HG03521 (cell line): ENCODE measurements at regions not wholly inside any gene's neighbourhood (a gene's known extent, or its start where the extent isn't known, plus 50 kb on each side); places are given as distances from the start of the nearest gene placed in this dataset.
"Not testable (repeated sequence)": the region's sequence is repeated elsewhere in the genome, so short reads cannot be mapped to it uniquely, and the experiment has no call there.

Experiments
- ATAC-seq: cut with Tn5 transposase; IDR thresholded peaks from one replicate; pipeline ENCODE4 v1.9.1; 2021; ENCODE audit warnings: mild to moderate bottlenecking, moderate library complexity; ENCODE audit not compliant: unreplicated experiment

DNA sequence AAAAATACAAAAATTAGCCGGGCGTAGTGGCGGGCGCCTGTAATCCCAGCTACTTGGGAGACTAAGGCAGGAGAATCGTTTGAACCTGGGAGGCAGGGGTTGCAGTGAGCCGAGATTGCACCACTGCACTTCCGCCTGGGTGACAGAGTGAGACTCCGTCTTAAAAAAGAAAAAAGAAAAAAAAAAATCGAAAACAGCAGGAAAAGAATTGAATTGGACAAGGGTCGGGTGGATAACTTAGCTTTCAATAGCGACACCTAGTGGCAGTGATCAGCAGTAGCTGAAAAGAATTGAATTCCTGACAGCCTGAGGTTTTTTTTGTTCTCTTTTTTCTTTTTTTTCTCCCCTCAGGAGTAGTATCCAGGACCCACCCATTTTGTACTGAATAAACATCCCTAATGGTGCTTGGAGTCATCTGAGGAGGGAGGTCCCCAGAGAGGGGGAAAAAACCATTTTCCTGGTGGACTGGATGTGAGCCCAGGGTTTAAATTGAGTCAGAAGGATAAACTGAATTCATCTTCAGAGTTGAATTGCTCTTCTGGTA lies 55.1 kb downstream of the CYCS start:
- no peak for ATAC-seq

DNA sequence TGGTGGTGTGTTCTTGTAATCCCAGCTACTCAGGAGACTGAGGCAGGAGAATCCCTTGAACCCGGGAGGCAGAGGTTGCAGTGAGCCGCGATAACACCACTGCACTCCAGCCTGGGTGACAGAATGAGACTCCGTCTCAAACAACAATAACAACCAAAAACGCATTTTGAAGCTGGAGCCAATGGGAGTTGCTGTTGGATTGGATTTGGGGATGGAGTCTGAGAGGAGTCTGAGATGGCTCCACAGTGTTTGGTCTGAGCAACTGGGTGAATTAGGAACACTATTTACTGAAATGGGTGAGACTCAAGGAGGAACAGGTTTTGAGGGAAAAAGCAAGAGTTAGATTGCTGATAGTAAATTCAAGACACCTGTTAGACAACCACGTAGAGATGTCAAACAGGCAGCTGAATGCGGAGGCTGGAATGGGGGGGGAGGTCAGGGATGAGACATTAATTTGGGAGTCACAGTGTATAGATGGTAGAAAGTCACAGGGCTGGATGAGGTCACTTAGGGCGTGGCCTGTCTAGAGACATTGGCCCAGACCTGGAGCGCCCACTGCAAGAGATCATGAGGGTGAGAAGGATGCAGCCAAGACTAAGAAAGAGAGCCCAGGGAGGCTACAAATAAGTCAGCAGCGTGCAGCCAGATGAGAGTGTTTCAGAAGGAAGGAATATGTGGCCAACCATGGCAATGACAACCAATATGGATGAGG lies 56.4 kb downstream of the CYCS start:
- no peak for ATAC-seq

DNA sequence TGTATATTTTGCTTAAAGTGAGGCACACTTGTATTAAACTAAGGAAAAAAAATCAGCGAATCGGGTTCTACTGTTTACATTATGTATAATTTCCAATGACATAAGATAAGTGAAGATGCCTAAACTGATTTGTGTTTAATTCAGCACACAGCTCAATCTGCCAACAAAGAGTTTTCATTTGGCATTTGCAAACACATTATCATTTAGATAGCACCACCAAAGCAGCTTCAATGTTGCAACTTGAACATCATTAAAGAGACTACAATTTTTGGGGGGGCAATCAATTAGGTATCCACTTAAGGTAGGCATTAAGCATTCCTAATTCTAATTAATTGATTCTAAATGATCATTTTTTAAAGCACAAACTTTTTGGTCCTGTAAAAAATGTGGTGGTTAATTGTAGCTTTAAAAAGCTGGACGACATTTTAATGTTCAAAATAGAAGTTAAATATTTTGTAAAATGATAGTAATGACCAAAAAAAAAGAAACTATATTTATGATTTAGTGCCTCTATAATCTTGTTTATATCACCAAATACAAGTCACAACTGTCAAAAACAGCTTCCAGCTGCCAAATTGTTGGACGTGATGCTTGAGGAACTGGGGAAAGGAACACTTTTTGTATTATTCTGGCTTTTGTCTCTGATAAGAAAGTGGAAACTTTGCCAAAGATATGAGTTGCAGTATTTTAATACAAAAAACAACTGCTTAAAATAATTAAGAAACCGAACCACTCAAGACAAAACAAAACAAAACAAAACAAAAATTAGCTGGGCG lies 57.1 kb downstream of the CYCS start:
- no peak for ATAC-seq

DNA sequence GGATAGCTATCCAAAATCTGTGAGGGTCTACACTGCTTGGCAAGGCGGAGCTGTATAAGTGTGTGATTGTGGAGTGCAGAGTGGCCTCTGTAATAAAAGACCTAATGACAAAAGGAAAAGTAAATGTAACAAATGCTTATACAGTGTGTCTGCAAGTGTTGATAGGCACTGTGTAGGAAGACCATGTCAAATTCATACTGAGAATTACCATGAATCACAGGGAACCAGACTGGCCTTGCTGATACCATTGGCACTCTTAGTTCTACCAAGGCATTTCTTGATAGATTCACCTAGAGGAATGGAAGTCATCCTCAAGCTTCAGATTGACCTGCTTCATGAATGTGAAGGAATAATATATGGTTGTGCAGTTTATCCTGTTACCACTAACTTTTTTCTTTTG lies 58.8 kb downstream of the CYCS start:
- ATAC-seq: no peak

DNA sequence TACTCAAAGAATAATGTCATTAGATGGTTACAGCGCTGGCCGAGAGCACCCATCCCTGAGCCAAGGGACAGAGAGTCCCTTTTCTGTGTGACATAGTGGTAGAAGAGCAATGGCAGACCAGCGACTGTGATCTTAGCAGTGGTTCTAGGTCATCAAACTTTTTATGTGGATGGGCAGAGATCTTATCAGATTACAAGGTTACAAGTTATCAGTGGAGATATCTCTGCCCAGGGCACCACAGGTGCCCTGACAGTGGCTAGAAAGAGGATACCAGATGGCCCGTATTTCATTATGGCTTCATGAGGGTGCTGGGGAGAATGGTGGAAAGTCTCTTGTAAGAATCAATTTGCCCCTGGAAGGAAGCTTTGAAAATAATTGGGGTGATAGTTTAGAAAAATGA lies 62.7 kb downstream of the CYCS start:
- no peak for ATAC-seq

GRCh38 chr7:25060487-25061055 lies 64.5 kb downstream of the CYCS start:
- ATAC-seq: no peak

DNA sequence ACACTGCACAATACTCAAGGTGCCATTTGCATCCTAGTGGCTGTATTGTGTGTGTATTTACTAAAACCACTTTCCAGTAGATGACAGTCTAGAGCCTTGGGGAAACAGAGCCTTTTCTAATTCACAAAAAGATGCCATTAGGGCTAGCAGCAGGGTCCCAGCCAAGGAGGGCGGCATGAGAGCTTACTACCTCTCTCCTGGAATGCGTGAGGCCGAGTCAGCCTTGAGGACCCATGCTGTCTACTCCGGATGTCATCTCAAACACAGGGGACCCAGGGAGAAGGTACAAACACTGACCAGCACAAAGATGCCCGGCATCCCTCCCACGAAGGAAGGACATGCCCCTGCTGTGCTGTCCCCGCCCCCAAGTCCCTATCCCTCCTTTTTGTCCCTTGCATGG lies 65.5 kb downstream of the CYCS start:
- ATAC-seq: no peak

DNA sequence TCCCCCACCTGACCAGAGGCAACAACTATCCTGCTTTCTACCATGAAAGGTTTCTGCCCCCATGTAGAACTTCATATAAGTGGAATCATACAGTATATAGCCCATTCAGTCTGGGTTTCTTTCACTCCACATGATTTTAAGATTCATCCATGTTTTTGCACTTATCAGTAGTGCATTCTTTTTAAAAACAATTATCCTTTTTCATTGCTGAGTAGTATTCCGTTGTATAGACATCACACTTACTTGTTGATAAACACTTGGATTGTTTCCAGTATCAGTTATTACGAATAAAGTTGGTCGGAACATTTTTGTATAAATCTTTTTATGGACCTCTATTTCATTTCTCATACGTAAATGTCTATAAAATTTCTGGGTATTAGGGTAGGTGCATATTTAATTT lies 68.7 kb downstream of the CYCS start:
- ATAC-seq: no peak

DNA sequence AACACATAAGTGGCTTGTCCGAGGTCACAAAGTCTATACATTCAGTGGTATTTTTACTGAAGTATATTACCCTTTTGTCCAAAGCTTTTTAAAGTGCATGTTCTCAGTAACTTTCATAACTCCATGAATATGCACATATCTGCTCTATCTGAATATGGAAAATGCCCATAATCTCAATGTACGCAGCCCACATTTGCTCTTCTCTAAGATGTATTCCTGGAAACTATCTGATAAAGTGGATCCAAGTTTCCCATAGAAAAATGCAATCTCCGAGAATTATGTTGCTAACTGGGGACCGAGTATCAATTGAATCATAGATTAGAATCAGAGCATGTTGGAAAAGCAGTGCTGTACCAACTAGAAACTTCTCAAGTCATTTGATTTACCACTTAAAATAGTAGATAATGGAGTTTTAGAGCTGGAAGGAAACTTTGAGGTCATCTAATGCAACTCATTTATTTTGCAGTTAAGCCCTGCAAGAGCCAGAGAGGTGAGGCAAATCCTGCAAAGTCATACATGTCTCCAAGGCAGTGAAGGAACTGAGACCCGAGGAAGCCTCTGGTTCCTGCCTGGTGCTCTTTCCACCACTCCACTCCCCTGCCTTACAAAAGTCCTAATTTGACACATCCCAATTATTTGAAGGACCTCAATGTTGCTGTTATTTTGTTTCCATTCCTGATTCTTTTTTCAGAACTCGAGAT lies 69.4 kb downstream of the CYCS start:
- no peak for ATAC-seq

DNA sequence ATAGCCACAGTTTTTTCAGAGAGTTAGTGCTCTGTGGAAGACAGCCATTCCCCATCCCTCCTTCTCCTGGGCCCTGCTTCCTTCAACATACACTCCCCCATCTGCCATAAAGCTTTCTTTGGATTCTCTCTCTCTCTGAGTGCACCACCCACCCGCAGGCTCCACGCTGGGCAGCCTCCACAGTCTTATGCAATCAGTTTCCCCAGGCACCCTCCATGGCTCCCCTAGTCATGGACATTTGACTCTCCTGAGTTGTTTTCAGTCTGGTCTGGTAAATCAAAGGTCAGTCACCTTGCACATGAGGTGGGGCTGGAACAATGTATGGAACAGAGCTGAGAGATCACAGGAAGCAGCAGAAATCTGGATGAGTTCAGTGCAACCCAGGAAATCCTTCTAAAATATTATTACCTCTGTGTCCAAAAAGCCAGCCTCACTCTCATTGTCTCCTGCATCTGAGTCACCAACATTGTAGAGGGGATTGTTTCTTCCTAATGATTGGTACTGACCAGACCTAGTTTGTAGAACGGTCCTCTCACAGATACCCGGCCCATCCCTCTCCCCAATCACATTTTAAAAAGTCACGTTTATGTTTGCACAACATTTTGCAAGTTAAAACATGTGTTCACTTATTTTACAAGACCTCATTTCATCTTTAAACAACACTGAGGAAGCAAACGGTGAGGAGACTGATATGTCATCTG lies 70.1 kb downstream of the CYCS start:
- no peak for ATAC-seq

DNA sequence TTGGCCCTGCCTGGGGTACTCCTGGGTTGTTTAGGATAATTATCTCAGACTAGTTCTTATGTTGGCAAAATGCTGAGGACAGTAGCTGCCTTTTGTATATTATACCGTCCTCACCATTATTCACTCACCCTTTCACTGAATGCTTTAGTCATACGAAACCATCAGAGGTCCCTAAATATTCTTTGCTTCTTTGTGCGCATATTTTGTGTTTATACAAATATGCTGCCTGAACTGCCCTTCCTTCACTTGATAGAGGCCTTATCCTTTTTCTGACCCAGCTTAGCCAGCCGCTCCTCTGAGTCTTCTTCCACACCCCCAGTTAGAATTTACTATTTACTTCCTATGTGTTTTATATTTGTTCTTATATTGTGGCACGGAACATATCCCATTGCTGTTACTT lies 70.2 kb upstream of the OSBPL3 start:
- ATAC-seq: no peak

GRCh38 chr7:25048444-25048834 lies 68.5 kb upstream of the OSBPL3 start:
- ATAC-seq: no peak

GRCh38 chr7:25047571-25048443 lies 67.8 kb upstream of the OSBPL3 start:
- ATAC-seq: not testable (repeated sequence)

- no peak for ATAC-seq
Measured at GRCh38 chr7:25037325-25037724, 57.3 kb upstream of the OSBPL3 start.

DNA sequence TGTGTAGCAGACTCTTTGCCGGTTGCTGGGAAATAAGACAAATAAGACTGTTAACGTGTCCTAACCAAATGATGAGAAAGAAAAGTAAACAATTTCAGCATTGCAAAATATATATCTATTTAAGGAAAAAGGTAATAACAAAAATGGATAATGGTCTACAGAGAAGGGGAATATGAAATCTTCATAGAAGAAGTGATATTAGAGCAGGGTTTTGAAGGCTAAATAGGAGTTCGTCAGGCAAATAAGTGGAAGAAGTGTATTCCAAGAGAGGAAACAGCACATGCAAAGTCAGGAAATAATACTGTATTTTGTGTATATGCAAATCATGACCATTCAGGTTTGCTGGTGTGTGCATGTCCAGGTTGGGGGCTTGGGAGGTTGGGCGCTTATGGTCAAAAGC lies 55.3 kb upstream of the OSBPL3 start:
- ATAC-seq: no peak

GRCh38 chr7:25034136-25034535 lies 54.2 kb upstream of the OSBPL3 start:
- ATAC-seq: no peak

DNA sequence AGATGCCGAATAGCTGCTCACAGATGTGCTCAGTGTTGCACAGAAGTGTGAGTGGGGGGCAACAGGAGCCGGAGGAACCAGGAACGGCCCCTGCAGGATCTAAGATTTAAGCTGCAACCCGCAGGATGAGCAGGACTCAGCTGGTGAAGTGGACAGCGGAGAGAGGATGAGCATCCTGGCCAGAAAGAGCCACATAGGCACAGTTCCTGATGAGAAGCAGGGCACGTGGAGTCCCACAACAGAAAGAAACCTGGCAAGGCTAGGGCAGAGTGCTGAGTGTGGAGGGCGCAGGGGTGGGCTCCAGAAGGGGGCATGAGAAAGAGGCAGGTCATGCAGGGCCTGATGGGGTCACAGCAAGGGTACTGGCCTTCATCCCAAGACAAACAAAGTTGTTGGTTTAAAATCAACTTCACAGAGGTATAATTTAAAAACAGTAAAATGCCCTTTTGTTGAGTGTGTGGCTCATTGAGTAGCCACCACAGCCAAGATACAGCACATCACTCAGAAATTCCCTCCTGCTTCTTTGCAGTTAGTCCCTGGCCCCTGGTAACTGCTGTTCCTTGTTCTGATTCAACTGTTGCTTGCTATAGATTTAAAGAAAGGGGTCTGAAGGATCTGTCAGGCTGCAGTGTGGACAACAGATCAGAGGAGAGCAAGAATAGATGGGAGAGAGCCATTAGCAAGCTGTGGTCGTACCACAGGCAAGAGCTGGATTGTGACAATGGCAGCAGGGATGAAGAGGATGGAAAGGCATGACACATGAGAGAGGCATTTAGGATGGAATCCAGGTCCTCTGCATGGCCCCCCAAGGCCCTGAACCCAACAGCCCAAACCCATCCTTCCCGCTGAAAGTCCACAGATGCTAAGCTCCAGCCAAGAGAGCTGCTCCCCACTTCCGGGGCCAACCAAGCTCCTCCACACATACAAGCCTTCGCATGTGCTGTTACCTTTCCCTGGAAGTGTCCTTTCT lies 53.1 kb upstream of the OSBPL3 start:
- no peak for ATAC-seq

GRCh38 chr7:25031432-25031831 lies 51.5 kb upstream of the OSBPL3 start:
- peak; percentile 32 for ATAC-seq

- ATAC-seq: peak; percentile 59
Measured at GRCh38 chr7:25031007-25031406, 51.0 kb upstream of the OSBPL3 start.
